Urothelium cell line (cell line): ENCODE measurements at regions not wholly inside any gene's neighbourhood (a gene's known extent, or its start where the extent isn't known, plus 50 kb on each side); places are given as distances from the start of the nearest gene placed in this dataset.

Experiments used
- DNase-seq: peaks from one replicate; pipeline ENCODE4 v3.0.0; 2011; ENCODE audit warnings: low spot score, mixed read lengths
- FAIRE-seq: peaks from 2 replicates; lab custom pipeline; 2011; peaks lifted over from hg19 to GRCh38; lab: Jason Lieb, UNC

DNA sequence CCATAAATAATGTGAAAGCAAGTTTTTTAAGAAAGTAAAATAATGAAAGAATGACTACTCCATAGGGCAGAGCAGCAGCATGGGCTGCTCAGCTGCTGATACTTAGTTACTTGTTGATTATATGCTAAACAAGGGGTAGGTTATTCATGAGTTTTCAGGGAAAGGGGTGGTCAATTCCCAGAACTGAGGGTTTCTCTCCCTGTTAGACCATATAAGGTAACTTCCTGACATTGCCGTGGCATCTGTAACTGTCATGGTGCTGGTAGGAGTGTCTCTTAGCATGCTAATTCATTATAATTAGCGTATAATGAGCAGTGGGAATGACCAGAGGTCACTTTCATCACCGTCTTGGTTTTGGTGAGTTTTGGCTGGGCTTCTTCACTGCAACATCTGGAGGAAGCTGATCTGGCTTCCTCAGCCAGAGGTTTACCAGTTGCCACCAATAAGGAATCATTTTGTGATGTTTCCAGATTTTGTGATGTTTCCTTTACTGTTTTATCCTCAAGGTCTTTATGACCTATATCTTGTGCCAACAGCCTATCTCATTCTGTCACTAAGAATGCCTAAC is 121.8 kb upstream of the CHL1 start:
- FAIRE-seq (no peak), DNase-seq (no peak)

DNA sequence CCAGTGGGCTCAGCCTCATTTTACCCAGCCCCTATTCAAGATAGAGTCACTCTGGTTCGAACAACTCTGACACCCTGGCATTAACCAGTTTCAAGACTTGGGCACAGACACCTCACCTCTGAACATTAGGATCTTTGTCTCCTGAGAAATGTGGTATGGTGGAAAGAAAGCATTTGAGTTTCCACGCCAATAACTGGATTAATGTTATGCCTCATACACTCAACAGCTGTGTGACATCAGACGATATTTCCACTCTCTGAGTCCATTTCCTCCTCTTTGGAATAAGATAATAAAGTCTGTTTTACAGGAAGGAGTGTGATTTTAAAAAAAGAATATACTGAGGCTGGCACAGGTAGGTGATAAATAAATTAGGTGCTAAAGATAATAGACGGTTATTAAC is 121.3 kb upstream of the CHL1 start:
- FAIRE-seq: no peak

DNA sequence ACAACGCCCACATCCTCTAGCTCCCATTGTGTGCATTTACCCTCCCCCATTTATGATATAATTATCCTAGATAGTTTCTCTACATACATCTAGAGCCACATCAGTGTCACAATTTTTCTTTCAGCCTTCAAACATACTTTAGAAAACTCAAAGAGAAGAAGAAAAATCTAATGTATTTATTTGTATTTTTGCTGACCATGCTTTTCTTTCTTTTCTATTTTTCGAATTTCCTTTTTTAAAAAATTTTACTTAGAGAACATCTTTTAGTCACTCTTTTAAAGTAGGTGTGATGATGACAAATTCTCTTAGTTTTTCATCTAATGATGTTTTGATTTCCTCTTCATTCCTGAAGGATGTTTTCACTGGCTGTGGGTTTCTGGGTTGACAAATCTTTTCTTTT is 117.0 kb upstream of the CHL1 start:
- no peak for FAIRE-seq
- DNase-seq: no peak

More for the DNA sequence above, 121.3 kb upstream of the CHL1 start:
- DNase-seq: no peak

DNA sequence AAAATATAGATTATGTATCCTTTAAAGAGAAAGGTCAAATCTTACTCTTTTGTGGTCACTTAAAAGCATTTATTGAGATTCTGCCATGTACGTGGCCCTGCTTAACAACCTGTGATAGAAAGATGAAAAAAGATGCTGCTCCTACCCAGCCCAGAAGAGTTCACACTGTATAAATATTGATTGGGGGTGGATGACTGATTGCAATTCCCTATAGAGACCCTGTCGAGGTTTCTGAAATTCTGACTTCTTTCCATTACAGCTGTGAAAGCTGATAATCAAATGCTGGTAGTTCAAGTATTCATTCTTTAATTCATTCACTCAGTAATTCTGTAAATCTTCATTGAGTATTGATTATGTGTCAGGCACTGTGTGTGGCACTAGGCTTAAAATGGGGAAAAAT is 114.1 kb upstream of the CHL1 start:
- FAIRE-seq: no peak
- no peak for DNase-seq

DNA sequence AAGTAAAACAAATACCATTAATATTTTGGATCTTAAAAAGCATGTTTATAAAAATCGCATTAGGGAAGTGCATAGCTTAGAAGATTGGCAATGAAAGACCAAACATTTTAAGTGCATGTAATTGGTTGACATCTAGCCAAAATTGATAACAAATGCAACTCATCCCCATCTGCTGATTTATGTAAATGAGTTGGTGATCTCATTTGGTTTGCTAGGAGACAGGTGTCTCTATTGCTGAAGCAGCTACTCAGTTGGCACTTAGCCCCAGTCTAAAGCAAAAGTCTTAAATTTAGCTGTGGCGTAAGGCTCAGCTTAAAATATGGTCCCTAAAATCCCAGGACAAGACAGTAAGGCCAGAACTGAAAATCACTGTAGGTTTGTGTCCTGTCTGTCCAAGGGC is 113.5 kb upstream of the CHL1 start:
- no peak for FAIRE-seq
- no peak for DNase-seq

DNA sequence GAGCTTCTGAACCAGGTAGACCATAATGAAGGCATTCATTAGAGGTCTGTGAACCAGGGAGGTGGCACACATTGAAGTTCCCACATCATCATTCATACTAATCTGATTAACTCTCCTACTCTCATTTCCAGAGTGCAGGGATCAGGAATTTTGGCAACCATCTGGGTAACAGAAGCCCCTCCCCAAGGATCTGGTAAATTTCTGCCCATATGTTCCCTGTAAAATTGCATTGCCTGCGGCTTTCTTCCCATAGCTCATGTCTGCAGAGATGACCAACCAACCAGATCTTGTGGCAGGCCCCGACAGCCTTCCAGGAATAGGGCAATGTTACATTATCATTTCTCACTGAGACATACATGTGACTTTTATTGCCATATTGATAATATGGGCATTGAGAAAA is 111.4 kb upstream of the CHL1 start:
- no peak for DNase-seq
- FAIRE-seq: no peak

DNA sequence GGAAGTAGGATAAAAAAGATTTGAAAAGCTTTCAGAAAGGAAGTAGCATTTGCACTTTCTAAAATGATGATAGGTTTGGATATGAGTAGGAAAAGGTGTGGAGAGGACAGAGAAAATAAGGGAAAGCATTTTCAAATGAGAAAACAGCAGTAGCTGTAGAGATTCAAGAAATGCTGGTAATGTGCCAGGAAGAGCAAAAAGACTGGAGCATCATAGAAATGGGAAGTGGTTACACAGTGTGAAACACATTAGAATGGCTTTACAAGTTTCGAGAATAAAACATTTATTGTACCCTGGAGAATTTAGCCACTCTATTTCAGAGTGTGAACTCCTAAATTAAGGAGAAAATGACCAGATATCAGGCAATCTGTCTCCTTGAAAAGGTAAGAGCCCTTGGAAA is 108.3 kb upstream of the CHL1 start:
- no peak for DNase-seq
- FAIRE-seq: no peak

DNA sequence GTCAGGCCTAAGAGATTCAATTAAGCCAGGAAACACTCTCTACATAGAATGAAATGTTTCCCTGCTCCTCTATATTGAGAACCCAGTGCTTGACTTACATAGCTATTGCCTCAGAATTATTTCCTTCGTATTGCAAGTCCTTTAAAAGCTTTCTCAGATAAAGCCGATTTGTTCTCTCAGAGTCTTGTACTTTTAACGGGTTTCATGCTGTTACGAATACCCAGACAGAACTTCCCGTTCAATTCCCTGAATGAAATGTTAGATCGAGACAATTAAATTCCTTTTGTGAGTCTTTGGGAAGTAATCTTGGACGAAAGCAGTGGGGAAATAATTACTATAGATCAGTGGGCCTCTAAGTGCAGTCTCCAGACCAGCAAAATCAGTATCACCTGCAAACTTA is 102.8 kb upstream of the CHL1 start:
- no peak for DNase-seq
- FAIRE-seq: no peak

DNA sequence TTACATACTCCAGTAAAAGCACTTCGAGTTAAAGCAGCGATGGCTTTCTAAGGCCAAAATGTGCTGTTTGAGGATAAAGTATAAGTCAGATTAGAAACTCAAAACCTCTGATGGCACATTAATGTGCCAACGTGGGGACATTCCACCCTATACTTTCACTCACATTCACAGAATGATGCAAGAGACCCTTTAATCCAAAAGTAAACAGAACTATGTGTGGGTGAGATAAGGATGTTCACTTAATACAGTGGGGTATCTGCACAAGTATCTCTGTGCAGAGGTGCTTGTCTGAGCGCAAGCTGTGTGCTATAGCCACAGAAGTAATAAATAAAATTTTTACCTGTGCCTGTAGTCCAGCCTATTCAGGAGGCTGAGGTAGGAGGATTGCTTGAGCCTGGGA is 100.3 kb upstream of the CHL1 start:
- FAIRE-seq: no peak

DNA sequence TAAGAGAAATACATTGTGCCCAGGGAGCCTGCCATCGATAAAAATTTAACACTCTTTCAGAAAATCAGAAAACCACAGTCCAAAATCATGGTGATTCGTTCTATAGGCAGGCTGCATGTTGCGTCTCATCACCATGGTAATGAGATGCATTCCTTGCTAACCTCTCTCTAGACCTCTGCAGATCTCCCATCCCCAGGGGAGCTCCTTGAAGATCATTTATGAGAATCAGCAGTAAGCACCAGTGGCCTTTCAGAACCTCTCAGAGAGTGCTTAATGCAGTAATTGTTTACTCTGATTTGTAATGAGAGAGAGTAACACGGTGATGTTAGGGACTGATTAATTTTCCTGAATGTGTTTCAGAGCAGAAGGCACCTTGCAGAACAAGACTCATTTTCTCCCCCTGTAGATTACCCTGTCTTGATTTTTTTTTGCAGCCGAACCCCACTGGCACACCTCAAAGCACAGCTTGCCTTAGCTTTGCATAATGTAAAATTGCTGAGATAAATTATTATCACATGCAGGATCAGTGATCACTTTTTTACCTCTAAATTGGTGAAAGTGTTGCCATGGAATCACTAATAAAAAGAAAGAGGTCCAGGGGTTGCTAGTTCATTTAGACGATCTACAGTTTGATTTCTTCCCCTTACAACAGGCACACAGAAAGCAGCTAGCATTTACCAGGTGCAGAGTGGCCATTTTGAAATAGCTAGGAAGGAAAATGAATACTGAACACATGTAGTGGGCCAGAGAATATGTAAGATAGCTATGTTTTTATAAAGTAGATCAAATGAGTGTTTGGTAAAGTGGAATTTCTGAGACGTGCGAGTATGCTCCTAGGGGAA is 98.9 kb upstream of the CHL1 start:
- FAIRE-seq (no peak), DNase-seq (no peak)

More for the DNA sequence above, 100.3 kb upstream of the CHL1 start:
- no peak for DNase-seq

DNA sequence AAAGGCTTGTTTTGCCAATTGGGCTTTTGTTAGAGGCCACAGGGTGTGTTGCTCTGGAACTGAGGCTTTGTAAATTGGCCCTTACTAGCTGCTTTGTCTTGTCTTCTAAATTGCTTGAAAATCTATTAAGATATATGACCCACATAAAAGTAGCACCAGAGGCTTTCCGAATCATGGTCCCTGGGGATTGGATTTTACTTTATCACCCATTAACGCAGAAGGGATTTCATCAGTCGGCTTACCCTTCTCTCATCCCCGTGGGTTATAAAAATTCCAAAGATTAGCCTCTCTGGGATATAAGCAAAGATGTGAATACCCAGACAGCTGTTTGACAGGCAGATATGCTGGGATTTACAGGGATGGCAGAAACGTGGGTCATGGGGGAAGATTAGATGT is 98.3 kb upstream of the CHL1 start:
- no peak for FAIRE-seq
- no peak for DNase-seq

DNA sequence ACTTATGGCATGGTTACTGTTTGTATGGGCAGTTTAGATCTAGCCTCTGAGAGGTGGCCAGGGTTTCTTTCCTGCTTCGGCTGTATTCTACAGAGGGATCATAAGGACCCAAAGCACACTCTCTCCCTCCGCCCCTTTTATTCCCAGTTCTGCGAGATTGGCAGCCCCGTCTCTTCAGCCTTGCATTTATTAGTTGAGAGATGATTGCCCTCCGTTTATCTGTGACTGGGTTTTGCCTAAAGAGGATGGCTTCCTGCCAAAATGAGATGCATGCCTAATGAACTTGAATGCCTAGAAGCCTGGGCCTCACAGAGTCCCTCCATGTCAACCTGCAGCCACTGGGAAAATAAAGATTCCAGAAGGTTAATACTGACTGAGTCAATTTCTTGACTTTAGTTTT is 97.1 kb upstream of the CHL1 start:
- no peak for FAIRE-seq
- DNase-seq: no peak

DNA sequence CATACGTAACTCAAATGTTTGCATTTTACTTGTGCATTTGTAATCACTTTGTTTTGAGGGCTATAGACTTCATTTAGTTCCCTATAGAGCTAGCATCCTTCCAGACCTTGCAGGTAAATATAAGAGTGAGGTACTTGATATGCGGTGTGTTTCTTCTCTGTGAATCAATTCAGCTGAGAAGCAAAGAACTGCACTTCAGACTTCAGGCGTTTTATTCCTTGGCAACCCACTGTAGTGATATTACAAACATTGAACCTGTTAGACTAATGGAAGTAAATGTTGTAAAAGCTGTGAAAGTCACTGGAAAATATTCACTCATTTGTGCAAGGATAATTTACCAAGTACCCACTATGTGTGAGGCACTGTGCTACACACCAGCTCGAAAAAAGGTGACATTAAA is 94.1 kb upstream of the CHL1 start:
- FAIRE-seq (no peak), DNase-seq (no peak)

DNA sequence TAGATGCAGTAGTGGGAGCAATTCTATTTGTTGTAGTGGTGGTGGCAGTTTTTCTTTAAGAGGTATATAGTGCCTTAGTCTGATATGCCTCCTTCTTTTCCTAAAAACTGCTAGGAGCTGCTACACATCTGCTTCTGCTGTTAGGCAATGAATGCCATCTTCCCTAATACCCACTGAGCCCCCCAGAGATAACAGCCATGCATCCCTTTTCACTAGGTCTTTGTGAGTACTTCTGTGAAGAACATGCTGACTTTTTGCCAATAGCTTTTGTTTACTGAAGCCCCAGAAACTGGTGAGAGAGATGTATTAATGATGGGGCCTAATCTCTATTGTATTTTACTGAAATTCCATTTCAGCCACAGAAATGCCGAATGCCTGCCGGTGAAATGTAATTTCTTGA is 92.6 kb upstream of the CHL1 start:
- FAIRE-seq: no peak
- DNase-seq: no peak

DNA sequence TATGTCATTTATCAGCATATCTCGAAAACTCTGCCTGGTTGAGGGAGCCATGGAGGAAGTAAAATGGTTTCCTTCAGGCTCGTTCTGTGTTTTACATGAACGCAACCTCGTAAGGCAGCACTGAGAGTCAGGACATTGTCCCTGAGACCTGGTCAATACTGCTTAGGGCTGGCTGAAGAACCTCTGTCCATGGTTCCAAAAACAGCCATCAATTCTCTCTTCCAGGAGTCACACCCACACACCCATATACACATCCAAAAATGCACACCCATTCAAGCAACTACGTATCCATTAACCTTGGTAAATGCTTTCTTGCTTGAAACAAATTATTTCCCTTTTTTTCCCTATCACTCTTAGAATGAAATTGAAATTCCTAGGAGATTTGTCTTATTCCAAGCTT is 91.0 kb upstream of the CHL1 start:
- DNase-seq (no peak), FAIRE-seq (no peak)

DNA sequence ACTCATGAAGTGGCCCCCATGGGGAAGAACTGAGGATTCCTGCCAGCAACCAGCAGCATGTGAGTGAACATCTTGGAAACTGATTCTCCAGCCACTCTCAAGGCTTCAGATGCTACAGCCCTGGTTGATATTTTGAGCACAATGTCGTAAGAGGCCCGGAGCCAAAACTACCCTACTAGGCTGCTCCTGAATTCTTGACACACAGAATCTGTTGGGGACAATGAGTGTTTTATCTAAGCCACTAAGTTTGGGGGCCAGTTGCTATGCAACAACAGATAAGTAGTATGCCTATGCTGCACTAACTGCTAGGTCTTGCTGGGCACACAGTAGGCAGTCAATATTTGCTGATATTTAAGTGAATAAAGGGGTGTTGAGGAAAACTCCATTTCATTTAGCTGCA is 89.9 kb upstream of the CHL1 start:
- DNase-seq (no peak), FAIRE-seq (no peak)

DNA sequence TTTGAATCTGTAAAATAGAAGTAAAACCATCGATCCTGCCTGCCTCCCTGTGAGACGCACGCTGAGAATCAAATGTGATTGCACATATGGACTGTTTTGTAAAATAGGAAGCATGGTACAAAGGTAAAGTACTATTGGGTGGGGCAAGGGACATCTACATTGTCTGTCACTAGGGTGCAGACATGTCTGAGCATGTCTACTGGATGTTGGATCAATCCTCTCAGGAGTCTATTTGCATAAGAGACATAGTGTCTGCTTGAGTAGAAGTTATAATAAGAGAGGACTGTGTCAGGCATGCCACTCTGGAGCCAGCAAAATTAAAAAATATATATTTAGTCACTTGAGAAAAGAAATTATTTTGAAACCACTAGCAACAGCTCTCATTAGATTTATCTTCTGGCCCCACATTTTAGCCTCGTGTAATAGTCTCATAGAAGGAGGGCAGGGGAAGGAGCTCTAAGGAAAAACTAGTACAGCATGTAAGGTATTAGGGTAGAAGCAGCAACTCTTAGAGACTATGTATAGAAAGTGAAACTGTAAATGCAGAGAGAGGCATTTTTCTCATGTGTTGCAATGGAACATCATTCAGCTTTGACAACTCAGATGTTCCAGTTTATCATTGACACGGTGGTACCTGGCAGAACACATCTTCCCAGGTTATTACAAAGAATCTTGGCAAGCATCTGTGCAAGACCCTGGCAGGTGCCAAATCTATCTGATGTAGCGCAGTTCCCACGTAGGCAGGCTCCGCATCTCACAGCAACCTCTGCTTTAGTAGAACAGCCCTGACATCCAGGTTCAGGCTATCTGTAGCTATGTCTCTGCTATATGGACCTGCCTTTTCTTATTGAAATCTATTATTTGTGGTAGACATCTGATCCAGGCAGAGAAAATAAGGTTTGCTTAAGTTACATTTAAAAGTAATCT is 85.2 kb upstream of the CHL1 start:
- no peak for FAIRE-seq
- DNase-seq: no peak

DNA sequence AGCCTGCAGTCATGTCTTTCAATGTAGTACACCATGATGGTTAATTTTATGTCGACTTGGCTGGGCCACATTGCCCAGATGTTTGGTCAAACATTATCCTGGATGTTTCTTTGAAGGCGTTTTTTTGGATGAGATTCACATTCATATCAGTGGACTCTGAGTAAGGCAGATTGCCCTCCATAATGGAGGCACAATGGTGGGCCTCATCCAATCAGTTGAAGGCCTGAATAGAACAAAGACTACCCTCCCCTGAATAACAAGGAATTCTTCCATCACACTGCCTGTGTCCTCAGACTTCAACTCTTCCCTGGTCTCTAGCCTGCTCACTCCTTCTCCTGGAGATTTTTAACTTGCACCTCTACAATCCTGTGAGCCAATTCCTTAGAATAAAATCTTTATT is 83.8 kb upstream of the CHL1 start:
- FAIRE-seq (no peak), DNase-seq (no peak)

DNA sequence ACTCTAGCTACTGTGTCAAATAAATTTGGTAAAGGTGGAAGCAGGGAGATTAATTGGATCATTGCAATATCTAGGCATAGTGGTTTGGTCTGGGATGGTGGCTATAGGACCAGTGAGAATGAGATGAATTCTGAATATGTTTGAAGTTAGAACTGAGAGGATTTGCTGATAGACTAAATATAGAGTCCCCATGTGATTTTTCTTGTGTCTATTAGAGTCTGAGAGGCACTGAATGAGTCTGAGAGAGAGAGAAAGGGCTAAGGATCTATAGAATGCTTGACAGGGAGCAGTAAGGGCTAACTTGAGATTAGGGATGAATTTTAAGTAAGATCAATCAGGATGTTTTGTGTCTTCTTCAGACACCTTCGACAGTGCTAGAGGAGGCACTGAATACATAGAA is 77.9 kb upstream of the CHL1 start:
- no peak for DNase-seq
- FAIRE-seq: no peak

DNA sequence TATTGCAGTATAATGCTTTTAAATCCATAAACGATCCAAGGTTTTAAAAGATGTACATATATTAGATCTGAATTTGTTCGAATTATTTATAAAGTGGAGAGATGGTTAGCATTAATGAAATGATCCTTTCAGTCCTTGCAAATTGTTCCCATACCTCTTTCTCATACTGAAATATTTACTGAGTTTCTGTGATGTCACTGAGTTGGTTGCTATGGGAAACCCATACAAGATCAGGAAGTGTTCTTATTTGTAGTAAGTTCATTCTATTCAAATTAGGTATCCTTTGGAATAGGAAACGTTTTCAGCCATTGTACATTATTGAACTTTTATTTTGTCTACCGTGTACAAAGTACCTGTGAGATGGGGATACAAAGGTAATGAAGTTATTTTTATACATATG is 73.2 kb upstream of the CHL1 start:
- FAIRE-seq (no peak), DNase-seq (no peak)

DNA sequence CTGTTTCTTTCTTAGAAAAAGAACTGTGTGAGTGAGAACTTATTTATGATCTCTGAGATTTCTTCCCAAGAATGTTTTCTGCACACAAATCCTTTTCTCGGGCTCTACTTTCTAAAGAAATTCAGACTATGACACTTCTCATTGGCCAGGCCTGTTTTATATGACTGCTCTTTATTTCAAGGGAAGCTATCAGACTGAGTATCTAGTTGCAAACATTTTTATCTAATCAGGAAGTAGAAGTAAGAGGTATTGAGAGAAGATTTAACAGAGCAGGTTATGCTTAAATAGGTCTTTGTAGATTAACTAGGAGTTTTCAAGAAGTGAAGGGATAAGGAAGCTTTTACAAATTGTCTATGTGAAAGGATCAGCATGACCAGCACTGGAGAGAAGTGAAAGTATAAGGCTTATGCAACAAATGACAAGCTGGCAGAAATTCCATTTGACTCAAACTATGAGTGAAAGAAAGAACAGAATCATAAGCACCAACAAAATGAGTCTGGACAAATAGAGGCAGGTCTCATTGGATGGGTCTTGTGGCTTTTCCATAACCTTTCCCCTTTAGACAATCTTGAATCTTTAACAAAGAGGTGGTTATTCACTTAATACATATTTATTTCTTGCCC is 71.9 kb upstream of the CHL1 start:
- DNase-seq (no peak), FAIRE-seq (no peak)
